Neural cell (in vitro differentiated cells): ENCODE measurements at regions not wholly inside any gene's neighbourhood (a gene's known extent, or its start where the extent isn't known, plus 50 kb on each side); places are given as distances from the start of the nearest gene placed in this dataset.

Source experiments
- H2AFZ ChIP-seq: fragments of 200-600, 300-800 bp; sonication (generic), shearing (Covaris generic); 2 replicates; pipeline ENCODE4 v1.6.0; 2014; ENCODE audit warnings: low read depth, mild to moderate bottlenecking, antibody characterized with exemption, low read length, moderate library complexity
- H3F3A ChIP-seq: fragments of 200-600 bp; shearing (Covaris generic); 2 replicates; pipeline ENCODE4 v1.6.1; 2016; ENCODE audit warnings: mild to moderate bottlenecking, moderate library complexity, mixed read lengths, antibody characterized with exemption, low read length; ENCODE audit not compliant: insufficient read depth, poor library complexity, severe bottlenecking
- H3K27ac ChIP-seq: fragments of 200-600, 300-800 bp; sonication (generic), shearing (Covaris generic); 2 replicates; pipeline ENCODE4 v1.5.1; 2014; ENCODE audit warnings: mild to moderate bottlenecking, low read length, moderate library complexity
- H3K27me3 ChIP-seq: fragments of 300-800, 200-600 bp; sonication (generic), shearing (Covaris generic); 2 replicates; pipeline ENCODE4 v1.6.0; 2014; ENCODE audit warnings: mild to moderate bottlenecking, low read depth, low read length, moderate library complexity; ENCODE audit not compliant: insufficient read depth
- H3K36me3 ChIP-seq: fragments of 300-800, 200-600 bp; sonication (generic), shearing (Covaris generic); 2 replicates; pipeline ENCODE4 v1.5.1; 2014; ENCODE audit warnings: mild to moderate bottlenecking, antibody characterized with exemption, low read length, moderate library complexity; ENCODE audit not compliant: insufficient read depth
- H3K4me2 ChIP-seq: fragments of 300-800, 200-600 bp; sonication (generic), shearing (Covaris generic); 2 replicates; pipeline ENCODE4 v1.6.0; 2014; ENCODE audit warnings: mild to moderate bottlenecking, low read length
- H3K4me3 ChIP-seq: fragments of 300-800, 200-600 bp; sonication (generic), shearing (Covaris generic); 2 replicates; pipeline ENCODE4 v1.5.1; 2014; ENCODE audit warnings: mild to moderate bottlenecking, low read length, moderate library complexity
- H3K79me2 ChIP-seq: fragments of 200-600 bp; shearing (Covaris generic); replicated peaks from 2 replicates; pipeline ENCODE4 v1.6.0; 2014; ENCODE audit warnings: mild to moderate bottlenecking, low read length, moderate library complexity; ENCODE audit not compliant: insufficient read depth
- H3K9ac ChIP-seq: fragments of 300-800, 200-600 bp; sonication (generic), shearing (Covaris generic); 2 replicates; pipeline ENCODE4 v1.6.1; 2016; ENCODE audit warnings: mild to moderate bottlenecking, low read length, mixed read lengths
- H3K9me2 ChIP-seq: fragments of 200-600 bp; shearing (Covaris generic); 2 replicates; pipeline ENCODE4 v1.6.1; 2016; ENCODE audit warnings: mild to moderate bottlenecking, low read length, mixed read lengths; ENCODE audit not compliant: insufficient read depth
- H3K9me3 ChIP-seq: fragments of 200-600, 300-800 bp; sonication (generic), shearing (Covaris generic); 2 replicates; pipeline ENCODE4 v1.6.1; 2016; ENCODE audit warnings: mild to moderate bottlenecking, mixed run types, low read length, moderate library complexity, mixed read lengths
- H4K20me1 ChIP-seq: fragments of 200-600 bp; shearing (Covaris generic); 2 replicates; pipeline ENCODE4 v1.6.1; 2016; ENCODE audit warnings: mild to moderate bottlenecking, mixed run types; ENCODE audit not compliant: insufficient read depth
- EP300 ChIP-seq: fragments of 450-650 bp; conservative IDR thresholded peaks from 2 replicates; pipeline ENCODE4 v1.6.1; 2014; ENCODE audit warnings: antibody characterized with exemption, mild to moderate bottlenecking, moderate library complexity; ENCODE audit not compliant: poor library complexity, severe bottlenecking
- EZH2 ChIP-seq: fragments of 200-600, 300-800 bp; shearing (Covaris generic), sonication (generic); IDR thresholded peaks from 2 replicates; pipeline ENCODE4 v1.6.1; 2014; ENCODE audit warnings: antibody characterized with exemption, low read length, borderline replicate concordance, mild to moderate bottlenecking; ENCODE audit not compliant: insufficient read depth, poor library complexity, severe bottlenecking
- MXI1 ChIP-seq: fragments of 450-650 bp; conservative IDR thresholded peaks from 2 replicates; pipeline ENCODE4 v1.6.1; 2014; ENCODE audit warnings: antibody characterized with exemption, mild to moderate bottlenecking; ENCODE audit not compliant: poor library complexity, severe bottlenecking
- POLR2AphosphoS5 ChIP-seq: IDR thresholded peaks from 2 replicates; pipeline ENCODE4 v1.6.1; 2012
- RAD21 ChIP-seq: fragments of 450-650 bp; conservative IDR thresholded peaks from 2 replicates; pipeline ENCODE4 v1.6.1; 2014; ENCODE audit warnings: antibody characterized with exemption, mild to moderate bottlenecking, moderate library complexity
- SMC3 ChIP-seq: fragments of 450-650 bp; conservative IDR thresholded peaks from 2 replicates; pipeline ENCODE4 v1.6.1; 2014; ENCODE audit warnings: antibody characterized with exemption, mild to moderate bottlenecking, moderate library complexity; ENCODE audit not compliant: poor library complexity
- TAF1 ChIP-seq: IDR thresholded peaks from 2 replicates; pipeline ENCODE4 v1.6.1; 2012; ENCODE audit warnings: low read depth
- TF ChIP-seq, protein P1 (sequence below): IDR thresholded peaks from 2 replicates; pipeline ENCODE4 v1.6.1; 2012; ENCODE audit warnings: borderline replicate concordance
- TF ChIP-seq, protein P2 (sequence below): fragments of 450-650 bp; IDR thresholded peaks from 2 replicates; pipeline ENCODE4 v1.5.1; 2014; ENCODE audit warnings: antibody characterized with exemption, mild to moderate bottlenecking, moderate library complexity; ENCODE audit not compliant: poor library complexity, severe bottlenecking

DNA sequence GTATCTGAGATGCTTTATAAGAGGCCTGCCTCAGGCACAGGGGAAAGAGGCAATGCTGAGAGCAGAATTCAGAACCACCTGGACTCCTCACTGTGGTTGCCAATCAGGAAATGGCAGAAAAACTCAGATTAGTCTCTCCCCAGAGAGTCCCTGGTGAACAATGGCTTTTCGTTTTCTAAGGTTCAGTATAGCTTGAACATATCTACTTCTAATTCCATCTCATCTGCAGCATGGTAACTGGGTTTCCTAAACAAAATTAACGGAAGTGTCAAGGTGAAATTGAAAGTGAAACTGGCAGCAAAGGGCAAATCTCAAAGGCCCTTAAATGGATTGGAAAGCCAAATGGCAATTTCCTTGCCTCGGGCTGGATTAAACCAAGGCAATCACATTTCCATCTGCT lies 480.2 kb upstream of the ACVR2A start:
- TF ChIP-seq, protein P1, sequence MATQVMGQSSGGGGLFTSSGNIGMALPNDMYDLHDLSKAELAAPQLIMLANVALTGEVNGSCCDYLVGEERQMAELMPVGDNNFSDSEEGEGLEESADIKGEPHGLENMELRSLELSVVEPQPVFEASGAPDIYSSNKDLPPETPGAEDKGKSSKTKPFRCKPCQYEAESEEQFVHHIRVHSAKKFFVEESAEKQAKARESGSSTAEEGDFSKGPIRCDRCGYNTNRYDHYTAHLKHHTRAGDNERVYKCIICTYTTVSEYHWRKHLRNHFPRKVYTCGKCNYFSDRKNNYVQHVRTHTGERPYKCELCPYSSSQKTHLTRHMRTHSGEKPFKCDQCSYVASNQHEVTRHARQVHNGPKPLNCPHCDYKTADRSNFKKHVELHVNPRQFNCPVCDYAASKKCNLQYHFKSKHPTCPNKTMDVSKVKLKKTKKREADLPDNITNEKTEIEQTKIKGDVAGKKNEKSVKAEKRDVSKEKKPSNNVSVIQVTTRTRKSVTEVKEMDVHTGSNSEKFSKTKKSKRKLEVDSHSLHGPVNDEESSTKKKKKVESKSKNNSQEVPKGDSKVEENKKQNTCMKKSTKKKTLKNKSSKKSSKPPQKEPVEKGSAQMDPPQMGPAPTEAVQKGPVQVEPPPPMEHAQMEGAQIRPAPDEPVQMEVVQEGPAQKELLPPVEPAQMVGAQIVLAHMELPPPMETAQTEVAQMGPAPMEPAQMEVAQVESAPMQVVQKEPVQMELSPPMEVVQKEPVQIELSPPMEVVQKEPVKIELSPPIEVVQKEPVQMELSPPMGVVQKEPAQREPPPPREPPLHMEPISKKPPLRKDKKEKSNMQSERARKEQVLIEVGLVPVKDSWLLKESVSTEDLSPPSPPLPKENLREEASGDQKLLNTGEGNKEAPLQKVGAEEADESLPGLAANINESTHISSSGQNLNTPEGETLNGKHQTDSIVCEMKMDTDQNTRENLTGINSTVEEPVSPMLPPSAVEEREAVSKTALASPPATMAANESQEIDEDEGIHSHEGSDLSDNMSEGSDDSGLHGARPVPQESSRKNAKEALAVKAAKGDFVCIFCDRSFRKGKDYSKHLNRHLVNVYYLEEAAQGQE: no peak
- TF ChIP-seq, protein P2, sequence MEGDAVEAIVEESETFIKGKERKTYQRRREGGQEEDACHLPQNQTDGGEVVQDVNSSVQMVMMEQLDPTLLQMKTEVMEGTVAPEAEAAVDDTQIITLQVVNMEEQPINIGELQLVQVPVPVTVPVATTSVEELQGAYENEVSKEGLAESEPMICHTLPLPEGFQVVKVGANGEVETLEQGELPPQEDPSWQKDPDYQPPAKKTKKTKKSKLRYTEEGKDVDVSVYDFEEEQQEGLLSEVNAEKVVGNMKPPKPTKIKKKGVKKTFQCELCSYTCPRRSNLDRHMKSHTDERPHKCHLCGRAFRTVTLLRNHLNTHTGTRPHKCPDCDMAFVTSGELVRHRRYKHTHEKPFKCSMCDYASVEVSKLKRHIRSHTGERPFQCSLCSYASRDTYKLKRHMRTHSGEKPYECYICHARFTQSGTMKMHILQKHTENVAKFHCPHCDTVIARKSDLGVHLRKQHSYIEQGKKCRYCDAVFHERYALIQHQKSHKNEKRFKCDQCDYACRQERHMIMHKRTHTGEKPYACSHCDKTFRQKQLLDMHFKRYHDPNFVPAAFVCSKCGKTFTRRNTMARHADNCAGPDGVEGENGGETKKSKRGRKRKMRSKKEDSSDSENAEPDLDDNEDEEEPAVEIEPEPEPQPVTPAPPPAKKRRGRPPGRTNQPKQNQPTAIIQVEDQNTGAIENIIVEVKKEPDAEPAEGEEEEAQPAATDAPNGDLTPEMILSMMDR: no peak
- TF ChIP-seq EP300: no peak
- no peak for TF ChIP-seq EZH2
- TF ChIP-seq POLR2AphosphoS5: no peak
- TF ChIP-seq RAD21: no peak
- TF ChIP-seq SMC3: no peak
- no peak for TF ChIP-seq TAF1
- no peak for TF ChIP-seq MXI1
- no peaks in the 10 kb centered on the region for H3K9me2 ChIP-seq
- no peaks in the 10 kb centered on the region for H3K36me3 ChIP-seq
- no peaks in the 10 kb centered on the region for H4K20me1 ChIP-seq
- H3K27ac ChIP-seq: no peak overlapping the region
- H3K9me3 ChIP-seq: no peaks in the 10 kb centered on the region
- no peak overlapping the region for H2AFZ ChIP-seq
- H3K4me3 ChIP-seq: no peak overlapping the region
- no peaks in the 10 kb centered on the region for H3F3A ChIP-seq
- H3K27me3 ChIP-seq: no peaks in the 10 kb centered on the region
- no peak overlapping the region for H3K9ac ChIP-seq
- H3K79me2 ChIP-seq: no peaks in the 10 kb centered on the region
- H3K4me2 ChIP-seq: no peak overlapping the region

DNA sequence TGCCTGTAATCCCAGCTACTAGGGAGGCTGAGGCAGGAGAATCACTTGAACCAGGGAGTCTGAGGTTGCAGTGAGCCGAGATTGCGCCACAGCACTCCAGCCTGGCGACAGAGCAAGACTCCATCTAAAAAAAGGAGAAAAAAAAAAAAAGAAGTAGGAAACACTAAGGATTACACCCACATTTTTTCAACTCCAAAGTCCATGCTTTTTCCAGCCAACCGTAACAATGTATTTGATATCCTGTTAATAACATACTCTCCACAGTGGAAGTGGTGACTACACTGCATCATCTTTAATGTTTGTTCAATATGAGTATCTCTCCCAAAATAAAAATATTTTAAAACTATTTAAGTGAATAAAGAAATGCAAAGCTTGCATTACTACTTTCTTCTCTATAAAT lies 481.6 kb upstream of the ACVR2A start:
- no peaks in the 10 kb centered on the region for H3K36me3 ChIP-seq
- no peaks in the 10 kb centered on the region for H3K9me2 ChIP-seq
- H2AFZ ChIP-seq: no peak overlapping the region
- H3K27me3 ChIP-seq: no peaks in the 10 kb centered on the region
- no peaks in the 10 kb centered on the region for H3K79me2 ChIP-seq
- no peak overlapping the region for H3K4me2 ChIP-seq
- H3K9ac ChIP-seq: no peak overlapping the region
- TF ChIP-seq SMC3 (no peak), EZH2 (no peak), EP300 (no peak), MXI1 (no peak), TAF1 (no peak)
- TF ChIP-seq, protein P1: no peak
- TF ChIP-seq, protein P2: no peak
- no peaks in the 10 kb centered on the region for H3F3A ChIP-seq
- no peak overlapping the region for H3K4me3 ChIP-seq
- H3K9me3 ChIP-seq: no peaks in the 10 kb centered on the region
- no peak overlapping the region for H3K27ac ChIP-seq
- H4K20me1 ChIP-seq: no peaks in the 10 kb centered on the region
